ENCODE measurements at regions not wholly inside any gene's neighbourhood (a gene's known extent, or its start where the extent isn't known, plus 50 kb on each side); places are given as distances from the start of the nearest gene placed in this dataset.

DNA sequence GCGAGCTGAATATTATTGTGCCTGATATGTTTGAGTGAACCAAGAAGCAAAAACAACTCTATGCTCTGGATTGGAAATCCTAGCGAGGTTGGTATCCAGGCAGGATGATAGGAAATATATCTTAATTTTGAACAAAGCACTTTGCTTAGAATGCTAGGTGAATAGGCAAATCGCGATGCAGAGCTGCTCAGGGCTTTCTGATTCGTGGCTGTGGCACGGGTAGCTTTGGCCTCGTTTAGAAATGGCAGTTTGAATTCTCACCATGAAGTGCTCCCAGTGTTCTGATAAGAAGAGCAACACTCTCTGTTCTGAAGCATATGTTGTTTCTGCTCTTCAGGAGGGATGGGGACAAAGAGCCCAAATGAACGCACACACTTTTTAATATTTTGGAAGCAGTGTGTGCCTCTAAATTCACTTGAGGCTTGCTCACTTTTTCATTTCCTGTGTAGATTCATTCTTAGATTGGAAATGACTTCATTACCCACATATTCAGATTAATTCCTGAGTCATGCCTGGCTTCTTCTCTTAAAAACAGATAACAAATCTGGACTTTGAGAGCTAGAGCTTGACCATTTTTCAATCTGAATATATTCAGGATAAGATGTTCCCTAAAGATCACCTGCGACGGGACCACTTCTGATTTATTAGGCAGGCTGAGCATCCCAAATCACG, 200.9 kb downstream of the RPAP3 start:
- no peaks in the 10 kb centered on the region for H3K27me3 ChIP-seq (ENCODE audit: insufficient read depth, poor library complexity, severe bottlenecking)
- ATAC-seq (ENCODE audit: low read depth) (peak; percentile 40; the same call in 1 of the 3 replicates), DNase-seq (ENCODE audit: low spot score) (no peak)
- H3K4me3 ChIP-seq (ENCODE audit: severe bottlenecking), result no peak overlapping the region
- TF ChIP-seq CTCF (IDR thresholded peaks at IDR 0.05; ENCODE audit: poor library complexity, severe bottlenecking), result no peak
- peak overlapping the region; percentile 16 for H3K27ac ChIP-seq (ENCODE audit: poor library complexity, severe bottlenecking)
- H3K9me3 ChIP-seq (ENCODE audit: severe bottlenecking), result no peaks in the 10 kb centered on the region
- peaks cover 23% of the 10 kb centered on the region for H3K4me1 ChIP-seq (ENCODE audit: insufficient read depth, poor library complexity, severe bottlenecking)
- H3K36me3 ChIP-seq (ENCODE audit: low read depth), result no peaks in the 10 kb centered on the region

DNA sequence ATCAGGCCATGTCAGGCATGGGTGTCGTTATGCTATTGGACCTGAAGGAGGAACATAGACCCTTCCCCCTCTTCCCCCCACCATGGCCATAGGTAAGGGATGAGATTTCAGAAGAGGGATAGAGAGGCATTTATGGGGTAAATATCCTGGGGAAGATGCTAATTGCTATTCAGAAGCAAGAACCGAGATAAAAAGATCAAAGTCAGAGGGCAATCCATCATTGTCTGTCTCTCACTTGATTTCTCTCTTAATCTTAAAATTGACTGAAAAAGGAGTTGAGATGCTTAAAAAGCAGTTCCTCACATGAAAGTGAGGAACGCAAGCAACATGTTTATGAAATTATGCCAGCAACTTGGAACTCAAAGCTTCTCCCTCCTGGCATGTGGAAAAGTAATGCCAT, 212.0 kb downstream of the RPAP3 start:
- TF ChIP-seq CTCF (IDR thresholded peaks at IDR 0.05; ENCODE audit: poor library complexity, severe bottlenecking), result no peak
- DNase-seq (ENCODE audit: low spot score), result no peak
- ATAC-seq (ENCODE audit: low read depth), result no peak
- no peak overlapping the region for H3K4me3 ChIP-seq (ENCODE audit: severe bottlenecking)
- H3K36me3 ChIP-seq (ENCODE audit: low read depth), result no peaks in the 10 kb centered on the region
- no peak overlapping the region for H3K27ac ChIP-seq (ENCODE audit: poor library complexity, severe bottlenecking)
- no peaks in the 10 kb centered on the region for H3K9me3 ChIP-seq (ENCODE audit: severe bottlenecking)
- H3K27me3 ChIP-seq (ENCODE audit: insufficient read depth, poor library complexity, severe bottlenecking), result no peaks in the 10 kb centered on the region
- no peaks in the 10 kb centered on the region for H3K4me1 ChIP-seq (ENCODE audit: insufficient read depth, poor library complexity, severe bottlenecking)

DNA sequence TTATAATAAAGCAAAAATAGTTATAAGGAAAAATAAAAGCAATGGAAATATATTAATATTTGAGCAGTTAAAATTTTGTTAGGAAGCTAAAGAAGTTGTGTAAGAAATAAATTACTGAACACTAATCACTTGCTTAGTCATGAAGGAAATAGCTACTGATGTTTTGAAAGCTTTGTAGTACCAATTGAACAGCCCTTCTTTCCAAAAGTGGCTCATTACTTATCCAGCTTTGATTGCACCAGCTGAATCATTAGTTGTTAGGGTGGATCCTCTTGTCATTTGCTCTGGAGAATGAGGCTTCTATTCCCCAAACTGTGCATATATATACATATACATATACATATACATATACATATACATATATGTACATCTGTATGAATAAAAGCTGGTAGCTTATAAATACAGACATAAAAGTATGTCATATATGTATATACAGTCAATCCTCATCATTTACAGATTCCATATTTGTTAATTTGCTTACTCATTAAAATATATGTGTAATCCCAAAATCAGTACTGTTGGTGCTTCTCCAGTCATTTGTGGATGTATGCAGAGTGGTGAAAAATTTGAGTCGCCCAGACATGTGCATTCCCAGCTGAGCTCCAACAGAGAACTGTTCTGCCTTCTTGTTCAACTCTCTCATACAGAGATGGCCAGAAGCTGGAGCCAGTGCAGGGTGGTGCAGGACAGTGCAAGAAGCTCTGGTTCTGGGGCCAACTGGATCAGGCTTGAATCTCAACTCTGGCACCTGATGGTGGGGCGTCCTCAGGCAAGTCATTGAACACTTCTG, 214.1 kb downstream of the RPAP3 start:
- Histone ChIP-seq H3K27ac (ENCODE audit: poor library complexity, severe bottlenecking) (no peak overlapping the region), H3K27me3 (ENCODE audit: insufficient read depth, poor library complexity, severe bottlenecking) (no peaks in the 10 kb centered on the region), H3K9me3 (ENCODE audit: severe bottlenecking) (no peaks in the 10 kb centered on the region), H3K4me1 (ENCODE audit: insufficient read depth, poor library complexity, severe bottlenecking) (no peaks in the 10 kb centered on the region), H3K36me3 (ENCODE audit: low read depth) (no peaks in the 10 kb centered on the region), H3K4me3 (ENCODE audit: severe bottlenecking) (no peak overlapping the region)
- no peak for DNase-seq (ENCODE audit: low spot score)
- TF ChIP-seq CTCF (IDR thresholded peaks at IDR 0.05; ENCODE audit: poor library complexity, severe bottlenecking), result no peak
- no peak for ATAC-seq (ENCODE audit: low read depth)

DNA sequence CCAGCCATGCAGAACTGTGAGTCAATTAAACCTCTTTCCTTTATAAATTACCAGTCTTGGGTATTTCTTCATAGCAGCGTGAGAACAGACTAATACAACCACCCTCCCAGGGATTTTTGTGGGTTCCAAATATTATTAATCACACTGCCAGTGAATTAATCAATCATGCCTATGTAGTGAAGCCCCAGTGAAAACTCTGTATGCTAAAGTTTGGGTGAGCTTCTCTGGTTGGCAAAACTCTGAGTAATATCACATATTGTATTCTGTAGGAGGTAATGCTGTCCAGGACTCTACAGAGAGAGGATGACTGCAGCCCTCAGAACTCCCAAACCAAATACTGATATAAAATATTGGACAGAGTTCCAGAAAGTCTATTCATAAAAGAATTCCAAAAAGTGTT, 216.9 kb downstream of the RPAP3 start:
- H3K27me3 ChIP-seq (ENCODE audit: insufficient read depth, poor library complexity, severe bottlenecking), result peaks cover 3% of the 10 kb centered on the region
- no peak for ATAC-seq (ENCODE audit: low read depth)
- no peak overlapping the region for H3K4me3 ChIP-seq (ENCODE audit: severe bottlenecking)

More for the DNA sequence above, 216.9 kb downstream of the RPAP3 start:
- Histone ChIP-seq H3K4me1 (ENCODE audit: insufficient read depth, poor library complexity, severe bottlenecking) (no peaks in the 10 kb centered on the region), H3K9me3 (ENCODE audit: severe bottlenecking) (no peaks in the 10 kb centered on the region), H3K36me3 (ENCODE audit: low read depth) (no peaks in the 10 kb centered on the region), H3K27ac (ENCODE audit: poor library complexity, severe bottlenecking) (no peak overlapping the region)
- DNase-seq (ENCODE audit: low spot score), result no peak
- no peak for TF ChIP-seq CTCF (IDR thresholded peaks at IDR 0.05; ENCODE audit: poor library complexity, severe bottlenecking)

Data from RWPE2 (cell line).